ENCODE measurements at regions not wholly inside any gene's neighbourhood (a gene's known extent, or its start where the extent isn't known, plus 50 kb on each side); places are given as distances from the start of the nearest gene placed in this dataset.

DNA sequence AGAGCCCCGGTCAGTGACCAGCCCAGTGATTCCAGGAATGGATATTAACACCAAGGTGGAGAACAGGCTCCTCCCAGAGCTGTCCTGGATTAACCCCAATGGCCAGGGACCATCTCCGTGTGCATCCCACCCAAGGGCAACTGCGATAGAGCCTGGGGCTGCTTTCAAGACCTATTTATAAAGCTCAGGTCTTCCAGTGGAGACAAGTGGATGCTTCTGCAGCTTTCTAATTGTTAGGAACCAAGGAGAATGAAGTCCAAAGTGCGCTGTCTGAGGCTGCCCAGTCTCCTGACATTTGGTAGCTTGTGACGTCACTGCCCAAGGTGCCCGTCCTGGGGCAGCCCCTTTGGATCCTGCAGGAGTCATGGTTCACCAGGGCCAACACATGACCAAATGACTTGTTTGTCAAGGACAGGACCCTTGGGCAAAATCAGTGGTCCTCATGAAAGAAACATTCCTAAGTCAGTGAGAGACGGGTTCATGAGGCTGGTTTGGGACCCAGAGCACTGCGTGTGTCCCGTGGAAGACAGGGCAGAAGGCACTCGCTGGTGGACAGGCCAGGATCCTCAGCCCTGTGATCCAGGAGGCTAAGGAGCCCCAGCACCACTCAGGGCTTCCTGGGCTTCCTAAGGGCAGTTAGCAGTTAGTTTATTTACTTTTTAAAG lies 174.9 kb downstream of the ANKRD60 start:
- TF ChIP-seq, protein P1, sequence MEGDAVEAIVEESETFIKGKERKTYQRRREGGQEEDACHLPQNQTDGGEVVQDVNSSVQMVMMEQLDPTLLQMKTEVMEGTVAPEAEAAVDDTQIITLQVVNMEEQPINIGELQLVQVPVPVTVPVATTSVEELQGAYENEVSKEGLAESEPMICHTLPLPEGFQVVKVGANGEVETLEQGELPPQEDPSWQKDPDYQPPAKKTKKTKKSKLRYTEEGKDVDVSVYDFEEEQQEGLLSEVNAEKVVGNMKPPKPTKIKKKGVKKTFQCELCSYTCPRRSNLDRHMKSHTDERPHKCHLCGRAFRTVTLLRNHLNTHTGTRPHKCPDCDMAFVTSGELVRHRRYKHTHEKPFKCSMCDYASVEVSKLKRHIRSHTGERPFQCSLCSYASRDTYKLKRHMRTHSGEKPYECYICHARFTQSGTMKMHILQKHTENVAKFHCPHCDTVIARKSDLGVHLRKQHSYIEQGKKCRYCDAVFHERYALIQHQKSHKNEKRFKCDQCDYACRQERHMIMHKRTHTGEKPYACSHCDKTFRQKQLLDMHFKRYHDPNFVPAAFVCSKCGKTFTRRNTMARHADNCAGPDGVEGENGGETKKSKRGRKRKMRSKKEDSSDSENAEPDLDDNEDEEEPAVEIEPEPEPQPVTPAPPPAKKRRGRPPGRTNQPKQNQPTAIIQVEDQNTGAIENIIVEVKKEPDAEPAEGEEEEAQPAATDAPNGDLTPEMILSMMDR (IDR thresholded peaks at IDR 0.05): no peak
- no peak for TF ChIP-seq ZFX (IDR thresholded peaks at IDR 0.05; ENCODE audit: borderline replicate concordance)

Measured in 22Rv1 (cell line).